Stimulated activated CD4-positive, alpha-beta T cell treated with anti-CD3 and anti-CD28 coated beads, Interleukin-2, amount 100 ng/mL, for 4 hours (primary cell): ENCODE measurements at regions not wholly inside any gene's neighbourhood (a gene's known extent, or its start where the extent isn't known, plus 50 kb on each side); places are given as distances from the start of the nearest gene placed in this dataset.

ENCODE experiments used
- DNase-seq: peaks from one replicate; pipeline ENCODE4 v3.0.0-alpha.2; 2020; ENCODE audit warnings: low read depth

GRCh38 chr1:54497338-54497737 lies 50.7 kb upstream of the ACOT11 start:
- no peak for DNase-seq

- no peak for DNase-seq
Observed at GRCh38 chr1:54495954-54496353, 52.1 kb upstream of the ACOT11 start.

- DNase-seq = no peak
Observed at GRCh38 chr1:54493608-54494007, 54.4 kb upstream of the ACOT11 start.

- DNase-seq = no peak
Observed at GRCh38 chr1:54490361-54491248, 57.4 kb upstream of the ACOT11 start.

- DNase-seq = no peak
Observed at GRCh38 chr1:54489627-54490250, 58.3 kb upstream of the ACOT11 start.

- peak; percentile 41 for DNase-seq
Observed at GRCh38 chr1:54488779-54489626, 59.0 kb upstream of the ACOT11 start.

- peak; percentile 62 for DNase-seq
Observed at GRCh38 chr1:54488065-54488750, 59.8 kb upstream of the ACOT11 start.

GRCh38 chr1:54487571-54488050 lies 60.4 kb upstream of the ACOT11 start:
- DNase-seq = no peak

- no peak for DNase-seq
Observed at GRCh38 chr1:54486907-54487306, 61.1 kb upstream of the ACOT11 start.

- DNase-seq = no peak
Observed at GRCh38 chr1:54485416-54485815, 62.6 kb upstream of the ACOT11 start.

GRCh38 chr1:54483875-54484437 lies 64.1 kb upstream of the ACOT11 start:
- no peak for DNase-seq

- no peak for DNase-seq
Observed at GRCh38 chr1:54481201-54481884, 66.7 kb upstream of the ACOT11 start.

- DNase-seq = no peak
Observed at GRCh38 chr1:54480525-54480848, 67.5 kb upstream of the ACOT11 start.

- no peak for DNase-seq
Observed at GRCh38 chr1:54479841-54480524, 68.0 kb upstream of the ACOT11 start.

GRCh38 chr1:54479251-54479650 lies 68.8 kb upstream of the ACOT11 start:
- no peak for DNase-seq

- no peak for DNase-seq
Observed at GRCh38 chr1:54477153-54477561, 70.9 kb upstream of the ACOT11 start.

- DNase-seq = no peak
Observed at GRCh38 chr1:54476530-54477109, 70.4 kb upstream of the SSBP3 start.

- no peak for DNase-seq
Observed at GRCh38 chr1:54475946-54476516, 69.8 kb upstream of the SSBP3 start.

GRCh38 chr1:54475357-54475881 lies 69.2 kb upstream of the SSBP3 start:
- DNase-seq = no peak
